IMR-90 (cell line): ENCODE measurements at regions not wholly inside any gene's neighbourhood (a gene's known extent, or its start where the extent isn't known, plus 50 kb on each side); places are given as distances from the start of the nearest gene placed in this dataset.

Experiments used
- ATAC-seq: fragments of 200-7000 bp; cut with Tn5 transposase; 2 replicates; pipeline ENCODE4 v1.9.1; 2020; ENCODE audit warnings: low read depth, mild to moderate bottlenecking, moderate library complexity
- BruUV-seq: library from RNA; stranded (reverse); fragments of 400-500 nt; replicated peaks from 2 replicates; lab custom pipeline; 2021; lab: Mats Ljungman, UMichigan
- CTCF ChIA-PET: fragments of 300-600 bp; formaldehyde crosslinking; extraction: SDS; loops from one replicate; lab custom pipeline; 2021; ENCODE audit warnings: antibody characterized with exemption; lab: Yijun Ruan, JAX
- POLR2A ChIA-PET: fragments of 300-600 bp; sonication (Branson Sonifier 250); formaldehyde crosslinking; loops from one replicate; lab custom pipeline; 2022; ENCODE audit warnings: antibody characterized with exemption; ENCODE audit not compliant: unreplicated experiment; lab: Charles Lee
- DNase-seq: peaks from one replicate; pipeline ENCODE4 v3.0.0; 2013
- H2AFZ ChIP-seq: replicated peaks from 2 replicates; pipeline ENCODE3; 2013; ENCODE audit warnings: low read length, mild to moderate bottlenecking; ENCODE audit not compliant: poor library complexity
- H2AK5ac ChIP-seq: 2 replicates; pipeline ENCODE4 v1.6.1; 2013; ENCODE audit warnings: low read depth, low read length, inconsistent platforms
- H2AK9ac ChIP-seq: replicated peaks from 2 replicates; pipeline ENCODE3; 2013; ENCODE audit warnings: mild to moderate bottlenecking, low read depth, low read length, moderate library complexity; ENCODE audit not compliant: poor library complexity
- H2BK120ac ChIP-seq: 2 replicates; pipeline ENCODE4 v1.6.1; 2013; ENCODE audit warnings: low read depth, low read length, inconsistent platforms
- H2BK15ac ChIP-seq: 3 replicates; pipeline ENCODE4 v1.6.1; 2013; ENCODE audit warnings: low read depth, low read length, inconsistent platforms
- H2BK20ac ChIP-seq: 2 replicates; pipeline ENCODE4 v1.6.1; 2013; ENCODE audit warnings: low read depth, mild to moderate bottlenecking, inconsistent platforms, low read length, moderate library complexity
- H2BK5ac ChIP-seq: 2 replicates; pipeline ENCODE4 v1.6.1; 2013; ENCODE audit warnings: mild to moderate bottlenecking, low read depth, low read length, inconsistent platforms; ENCODE audit not compliant: poor library complexity, severe bottlenecking
- H3K14ac ChIP-seq: replicated peaks from 2 replicates; pipeline ENCODE4 v1.6.1; 2013; ENCODE audit warnings: low read depth, low read length, inconsistent platforms
- H3K18ac ChIP-seq: 2 replicates; pipeline ENCODE4 v1.6.1; 2013; ENCODE audit warnings: low read depth, low read length, control low read depth
- H3K23ac ChIP-seq: 2 replicates; pipeline ENCODE4 v1.6.1; 2013; ENCODE audit warnings: low read depth, low read length, inconsistent platforms
- H3K27ac ChIP-seq: 2 replicates; pipeline ENCODE4 v1.5.1; 2013; ENCODE audit warnings: mild to moderate bottlenecking, control low read depth, low read length; ENCODE audit not compliant: insufficient read depth
- H3K27me3 ChIP-seq: 2 replicates; pipeline ENCODE4 v1.6.1; 2013; ENCODE audit warnings: low read length; ENCODE audit not compliant: control insufficient read depth, insufficient read depth
- H3K36me3 ChIP-seq: 2 replicates; pipeline ENCODE4 v1.6.1; 2013; ENCODE audit warnings: low read length, mixed read lengths; ENCODE audit not compliant: control insufficient read depth, insufficient read depth
- H3K4ac ChIP-seq: 2 replicates; pipeline ENCODE4 v1.6.1; 2013; ENCODE audit warnings: low read depth, low read length, inconsistent platforms
- H3K4me1 ChIP-seq: 2 replicates; pipeline ENCODE4 v1.6.1; 2013; ENCODE audit warnings: low read length, mixed read lengths; ENCODE audit not compliant: control insufficient read depth, insufficient read depth
- H3K4me2 ChIP-seq: 2 replicates; pipeline ENCODE4 v1.6.1; 2013; ENCODE audit warnings: low read depth, mild to moderate bottlenecking, control low read depth, low read length, moderate library complexity
- H3K4me3 ChIP-seq: 2 replicates; pipeline ENCODE4 v1.5.1; 2013; ENCODE audit warnings: low read depth, mild to moderate bottlenecking, control low read depth, low read length, moderate library complexity; ENCODE audit not compliant: insufficient read depth
- H3K56ac ChIP-seq: 2 replicates; pipeline ENCODE4 v1.6.1; 2013; ENCODE audit warnings: low read length, inconsistent platforms; ENCODE audit not compliant: insufficient read depth; ENCODE audit errors: extremely low read depth
- H3K79me1 ChIP-seq, 2 experiments: 2 replicates each; pipeline ENCODE4 v1.6.1; 2013; ENCODE audit warnings: low read length in 2 of 2, inconsistent platforms in 1 of 2, low read depth in 1 of 2
- H3K9ac ChIP-seq: 2 replicates; pipeline ENCODE4 v1.6.1; 2013; ENCODE audit warnings: low read depth, low read length, control low read depth
- H3K9me1 ChIP-seq: 2 replicates; pipeline ENCODE4 v1.6.1; 2013; ENCODE audit warnings: low read length, inconsistent platforms; ENCODE audit not compliant: insufficient read depth
- H3K9me3 ChIP-seq: 2 replicates; pipeline ENCODE4 v1.6.1; 2013; ENCODE audit warnings: low read length; ENCODE audit not compliant: control insufficient read depth, insufficient read depth
- H4K20me1 ChIP-seq: 2 replicates; pipeline ENCODE4 v1.6.1; 2013; ENCODE audit warnings: low read length, inconsistent platforms; ENCODE audit not compliant: insufficient read depth
- H4K5ac ChIP-seq: 2 replicates; pipeline ENCODE4 v1.6.1; 2013; ENCODE audit warnings: mild to moderate bottlenecking, low read depth, low read length, control low read depth
- H4K8ac ChIP-seq, 2 experiments: 2 replicates each; pipeline ENCODE4 v1.6.1; 2013; ENCODE audit warnings: low read depth in 2 of 2, low read length in 2 of 2, control low read depth in 1 of 2, inconsistent platforms in 1 of 2
- H4K91ac ChIP-seq: 2 replicates; pipeline ENCODE4 v1.6.1; 2013; ENCODE audit warnings: low read depth, low read length, inconsistent platforms; ENCODE audit not compliant: insufficient read depth
- FOS ChIP-seq: fragments of 150-350 bp; IDR thresholded peaks from 2 replicates; pipeline ENCODE4 v1.6.1; 2016; ENCODE audit warnings: low read depth, low read length
- WGBS, 2 experiments: methylation state at CpG; one replicate each; pipeline versions ENCODE4 v1.1.5 to v1.1.7; 2013; ENCODE audit warnings: missing lambda C conversion rate in 2 of 2; ENCODE audit not compliant: insufficient read length in 1 of 2; ENCODE audit errors: extremely low coverage in 2 of 2; 5-methylcytosine and 5-hydroxymethylcytosine counted together
- dilution Hi-C: fragments of 300-500 bp; cut with HindIII; formaldehyde crosslinking; loops from one replicate; pipeline ENCODE4 v1.14.3; 2018; ENCODE audit warnings: low sequenced_read_pairs; ENCODE audit not compliant: unreplicated experiment
- in situ Hi-C: fragments of 300-500 bp; cut with MboI; formaldehyde crosslinking; loops from 3 replicates; pipeline ENCODE4 v1.14.3; 2019; ENCODE audit warnings: low sequenced_read_pairs, inconsistent platforms, mixed read lengths
- intact Hi-C: fragments of 100-400 bp; cut with micrococcal nuclease; formaldehyde crosslinking; loops from 2 replicates; pipeline ENCODE4 v1.10.0; 2022
- TF ChIP-seq, protein P1 (sequence below): conservative IDR thresholded peaks from 2 replicates; pipeline ENCODE4 v1.5.1; 2012; ENCODE audit warnings: mild to moderate bottlenecking, low read depth, low read length, improper control_type of control experiment

DNA sequence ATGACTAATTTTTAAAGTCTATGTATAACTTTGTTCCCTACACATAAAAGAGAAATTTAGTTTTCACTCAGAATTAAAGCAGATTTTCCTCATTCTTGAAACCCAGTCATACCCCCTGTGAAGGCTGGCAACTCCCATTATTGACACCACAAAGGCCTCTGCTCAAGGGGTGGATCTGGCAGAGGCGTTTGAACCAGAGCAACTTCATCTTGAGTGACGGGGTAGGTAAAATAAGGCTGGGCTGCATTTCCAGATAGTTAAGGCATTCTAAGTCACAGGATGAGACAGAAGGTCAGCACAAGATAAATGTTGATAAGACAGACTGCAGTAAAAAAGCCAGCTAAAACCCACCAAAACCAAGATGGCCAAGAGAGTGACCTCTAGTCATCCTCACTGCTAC lies 177.2 kb upstream of the OR13F1 start:
- ATAC-seq (no peak), DNase-seq (no peak)
- Histone ChIP-seq H3K9me3 (peaks cover 7% of the 10 kb centered on the region), H3K56ac (no peak overlapping the region), H3K27me3 (no peaks in the 10 kb centered on the region), H4K5ac (no peak overlapping the region), H3K14ac (no peak overlapping the region), H2BK120ac (no peak overlapping the region), H3K9me1 (no peaks in the 10 kb centered on the region), H3K4me1 (no peaks in the 10 kb centered on the region), H3K4me3 (no peak overlapping the region), H3K18ac (no peak overlapping the region), H4K8ac (no peak overlapping the region), H4K91ac (no peak overlapping the region), H3K4ac (no peak overlapping the region), H2AFZ (no peak overlapping the region), H2AK5ac (no peak overlapping the region), H3K9ac (no peak overlapping the region), H3K23ac (no peak overlapping the region), H4K20me1 (no peaks in the 10 kb centered on the region), H3K4me2 (no peak overlapping the region), H3K36me3 (no peaks in the 10 kb centered on the region), H2BK15ac (no peak overlapping the region), H3K27ac (no peak overlapping the region), H2BK5ac (no peak overlapping the region), H2AK9ac (no peak overlapping the region), H3K79me1 (no peaks in the 10 kb centered on the region), H2BK20ac (no peak overlapping the region)
- POLR2A ChIA-PET: no interaction called here
- intact Hi-C loops: no loop called here
- no peak for TF ChIP-seq FOS
- TF ChIP-seq, protein P1, sequence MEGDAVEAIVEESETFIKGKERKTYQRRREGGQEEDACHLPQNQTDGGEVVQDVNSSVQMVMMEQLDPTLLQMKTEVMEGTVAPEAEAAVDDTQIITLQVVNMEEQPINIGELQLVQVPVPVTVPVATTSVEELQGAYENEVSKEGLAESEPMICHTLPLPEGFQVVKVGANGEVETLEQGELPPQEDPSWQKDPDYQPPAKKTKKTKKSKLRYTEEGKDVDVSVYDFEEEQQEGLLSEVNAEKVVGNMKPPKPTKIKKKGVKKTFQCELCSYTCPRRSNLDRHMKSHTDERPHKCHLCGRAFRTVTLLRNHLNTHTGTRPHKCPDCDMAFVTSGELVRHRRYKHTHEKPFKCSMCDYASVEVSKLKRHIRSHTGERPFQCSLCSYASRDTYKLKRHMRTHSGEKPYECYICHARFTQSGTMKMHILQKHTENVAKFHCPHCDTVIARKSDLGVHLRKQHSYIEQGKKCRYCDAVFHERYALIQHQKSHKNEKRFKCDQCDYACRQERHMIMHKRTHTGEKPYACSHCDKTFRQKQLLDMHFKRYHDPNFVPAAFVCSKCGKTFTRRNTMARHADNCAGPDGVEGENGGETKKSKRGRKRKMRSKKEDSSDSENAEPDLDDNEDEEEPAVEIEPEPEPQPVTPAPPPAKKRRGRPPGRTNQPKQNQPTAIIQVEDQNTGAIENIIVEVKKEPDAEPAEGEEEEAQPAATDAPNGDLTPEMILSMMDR: no peak
- in situ Hi-C loops: no loop called here
- CTCF ChIA-PET: no interaction called here
- WGBS, 2 experiments: no CpG with 5 or more reads among the region's 2 CpGs
- no TSS peak for BruUV-seq
- dilution Hi-C loops: no loop called here
